Fibroblast of peridontal ligament (primary cell): ENCODE measurements at regions not wholly inside any gene's neighbourhood (a gene's known extent, or its start where the extent isn't known, plus 50 kb on each side); places are given as distances from the start of the nearest gene placed in this dataset.
"Not testable (repeated sequence)": the region's sequence is repeated elsewhere in the genome, so short reads cannot be mapped to it uniquely, and the experiment has no call there.

Experiments
- DNase-seq: peaks from one replicate; pipeline ENCODE4 v3.0.0-alpha.2; 2010; ENCODE audit errors: extremely low read depth

DNA sequence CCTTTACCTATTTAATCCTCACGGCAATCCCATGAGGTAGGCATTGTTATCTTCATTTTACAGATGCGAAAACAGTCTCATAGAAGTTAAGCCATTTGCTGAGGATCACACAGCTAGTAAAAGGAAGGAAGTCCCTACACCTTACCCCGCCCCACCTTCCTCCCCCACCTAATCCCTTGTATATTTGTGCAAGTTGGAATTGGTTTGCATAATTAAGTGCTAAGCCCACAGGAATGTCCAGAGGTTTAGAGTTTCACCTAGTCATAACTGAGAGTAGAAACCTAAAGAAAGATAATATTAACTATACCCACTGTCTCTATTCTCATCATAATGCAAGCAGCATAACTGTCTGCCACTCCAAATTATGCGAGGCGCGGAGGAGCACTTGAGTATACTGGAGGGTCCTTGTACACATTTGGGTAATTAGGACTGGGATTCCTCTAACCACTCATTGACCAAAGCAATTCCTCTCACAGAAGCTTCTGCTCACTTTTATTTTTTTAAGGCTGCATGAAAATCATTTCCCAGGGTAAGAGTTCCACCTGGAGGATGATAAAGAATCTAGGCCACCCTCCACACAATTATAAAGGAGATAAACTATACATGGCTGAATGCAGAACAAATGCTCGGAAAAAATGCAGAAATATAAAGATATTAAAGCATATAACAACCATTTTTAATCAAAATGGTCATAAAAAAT is 199.9 kb downstream of the FAM181B start:
- no peak for DNase-seq

GRCh38 chr11:82529936-82530335 is 203.7 kb downstream of the FAM181B start:
- DNase-seq: no peak

GRCh38 chr11:82527081-82527584 is 206.5 kb downstream of the FAM181B start:
- no peak for DNase-seq

- DNase-seq: no peak
These were observed 210.5 kb downstream of the FAM181B start for GRCh38 chr11:82523141-82523540.

DNA sequence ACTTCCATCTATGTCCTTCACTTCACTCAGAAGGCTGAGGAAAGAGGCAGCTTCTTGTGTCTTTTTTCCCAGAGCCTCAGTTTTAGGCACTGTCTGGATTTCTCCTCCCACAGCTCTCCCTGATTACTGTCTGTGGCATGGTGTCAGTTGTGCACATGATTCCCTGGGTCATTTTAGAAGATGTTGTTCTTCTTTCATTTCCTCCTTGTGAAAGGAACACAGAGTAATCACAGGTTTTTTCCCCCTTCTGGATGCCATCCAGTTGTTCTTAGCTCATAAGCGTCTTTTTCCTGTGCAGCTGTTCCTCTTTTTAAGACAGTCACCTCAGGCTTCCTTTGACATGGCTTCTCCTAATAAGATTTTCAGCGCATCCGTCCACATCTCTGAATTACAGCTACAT is 212.2 kb downstream of the FAM181B start:
- no peak for DNase-seq

DNA sequence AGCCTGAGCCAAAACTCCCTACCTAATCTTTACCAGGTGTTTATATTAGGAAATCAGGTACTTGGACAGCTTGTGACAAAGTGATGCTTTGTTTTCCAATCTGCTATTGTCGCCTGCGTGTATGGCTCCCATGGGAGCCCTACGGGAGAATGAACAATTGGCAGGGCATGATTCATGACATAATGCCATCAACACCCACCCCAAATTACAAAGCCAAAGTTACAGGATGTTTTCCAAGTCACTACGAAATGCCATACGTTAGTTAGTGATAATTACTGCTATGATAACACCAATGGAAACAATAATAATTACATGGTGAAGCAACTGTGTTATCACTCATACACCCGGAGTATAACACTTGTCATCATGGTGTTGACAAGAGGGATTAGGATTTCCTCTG is 226.4 kb downstream of the FAM181B start:
- DNase-seq: no peak

DNA sequence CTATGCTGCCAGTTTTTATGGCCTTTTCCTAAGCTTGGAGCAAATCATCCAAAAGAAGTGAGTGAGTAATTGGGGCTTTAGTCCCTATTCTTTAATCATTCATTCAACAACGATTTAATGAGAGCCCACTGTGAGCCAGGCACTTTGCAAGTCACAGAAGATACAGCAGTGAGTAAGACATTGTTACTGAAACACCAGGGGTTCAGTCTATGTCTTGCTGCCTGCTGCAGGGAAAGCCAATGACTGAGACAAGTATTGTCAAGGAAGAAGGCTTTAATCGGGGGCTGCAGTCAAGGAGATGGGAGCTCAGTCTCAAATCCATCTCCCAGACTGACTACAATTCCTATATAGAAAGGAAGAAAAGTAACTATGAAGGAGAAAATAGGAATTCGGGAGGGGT is 228.3 kb downstream of the FAM181B start:
- DNase-seq: no peak

GRCh38 chr11:82501174-82501573 is 232.5 kb downstream of the FAM181B start:
- not testable (repeated sequence) for DNase-seq

- no peak for DNase-seq
These were observed 238.7 kb downstream of the FAM181B start for GRCh38 chr11:82494988-82495432.

- no peak for DNase-seq
These were observed 258.8 kb downstream of the FAM181B start for GRCh38 chr11:82474876-82475275.

DNA sequence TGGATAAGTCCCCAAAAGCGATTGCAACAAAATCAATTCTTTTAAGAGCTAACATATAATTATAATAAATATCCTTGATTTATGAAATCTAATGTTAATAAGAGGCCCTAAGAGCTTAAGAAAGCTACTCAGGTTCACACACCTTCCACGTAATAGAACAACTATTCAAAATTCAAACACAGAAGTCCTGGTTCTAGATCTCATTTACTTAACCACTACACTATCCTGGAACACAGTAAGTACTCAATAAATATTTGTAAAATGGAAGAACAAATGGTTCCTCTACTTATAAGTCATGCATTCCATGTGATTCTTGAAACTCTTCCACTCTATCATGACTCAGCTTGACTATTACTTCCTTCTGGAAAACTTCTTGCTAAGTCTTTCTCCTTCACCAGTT is 268.2 kb downstream of the FAM181B start:
- DNase-seq: no peak

- no peak for DNase-seq
These were observed 270.9 kb downstream of the FAM181B start for GRCh38 chr11:82462608-82463242.

- no peak for DNase-seq
These were observed 274.9 kb downstream of the FAM181B start for GRCh38 chr11:82458761-82459160.

DNA sequence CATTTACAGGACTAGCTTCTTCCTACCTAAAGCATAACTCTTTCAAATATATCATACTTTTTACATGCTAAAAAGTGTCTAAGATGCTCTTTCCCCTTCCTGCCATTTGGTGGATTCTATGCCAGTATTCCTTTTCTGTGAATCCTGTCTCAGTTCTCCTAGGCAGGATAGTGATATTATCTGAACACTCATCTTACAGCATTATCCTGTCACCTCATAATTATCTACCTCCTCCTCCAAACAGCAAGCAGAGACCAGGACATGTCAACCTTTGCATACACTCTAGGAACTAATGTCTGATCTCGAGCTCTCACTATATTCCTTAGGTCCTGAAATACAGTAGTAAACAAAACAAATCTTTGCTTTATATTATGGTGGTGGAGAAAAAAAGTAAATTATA is 275.5 kb downstream of the FAM181B start:
- no peak for DNase-seq

GRCh38 chr11:82450996-82451395 is 282.7 kb downstream of the FAM181B start:
- no peak for DNase-seq

GRCh38 chr11:82406611-82407010 is 327.1 kb downstream of the FAM181B start:
- no peak for DNase-seq

DNA sequence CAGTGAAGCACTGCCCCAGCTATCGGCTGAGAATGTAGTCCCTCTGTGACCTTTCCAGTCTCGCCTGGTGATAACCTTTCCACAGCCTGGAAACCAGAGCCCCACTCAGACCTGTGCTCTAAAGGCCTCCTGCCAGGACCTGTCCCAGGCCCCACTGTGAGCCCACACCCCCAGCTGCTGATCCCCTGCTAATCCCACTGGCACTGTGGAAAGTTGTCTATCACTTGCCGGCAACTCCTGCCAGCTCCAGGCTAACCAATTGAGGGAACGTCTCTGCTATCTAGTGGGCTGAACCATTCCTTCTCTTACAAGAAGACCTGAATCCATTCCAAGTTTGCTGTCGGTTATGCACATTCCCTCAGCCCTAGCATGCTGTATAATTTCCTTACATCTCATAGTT is 328.2 kb downstream of the FAM181B start:
- no peak for DNase-seq

- no peak for DNase-seq
These were observed 328.7 kb downstream of the FAM181B start for GRCh38 chr11:82404981-82405380.

- DNase-seq: no peak
These were observed 329.9 kb downstream of the FAM181B start for GRCh38 chr11:82403640-82404305.

- no peak for DNase-seq
These were observed 335.3 kb downstream of the FAM181B start for GRCh38 chr11:82398300-82398815.

DNA sequence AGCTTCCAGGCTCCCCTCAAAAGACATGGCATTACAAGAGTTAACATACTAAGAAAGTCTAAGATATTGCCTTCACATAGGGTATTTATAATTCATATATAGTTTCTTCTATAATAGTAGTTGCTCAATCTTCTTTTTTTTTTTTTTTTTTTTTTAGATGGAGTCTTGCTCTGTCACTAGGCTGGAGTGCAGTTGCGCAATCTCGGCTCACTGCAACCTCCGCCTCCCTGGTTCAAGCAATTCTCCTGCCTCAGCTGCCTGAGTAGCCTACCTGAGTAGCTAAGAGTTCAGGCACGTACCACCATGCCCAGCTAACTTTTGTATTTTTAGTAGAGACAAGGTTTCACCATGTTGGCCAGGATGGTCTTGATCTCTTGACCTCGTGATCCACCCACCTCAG is 337.0 kb downstream of the FAM181B start:
- DNase-seq: not testable (repeated sequence)

- DNase-seq: no peak
These were observed 349.4 kb downstream of the FAM181B start for GRCh38 chr11:82384308-82384707.
